GM21447 (cell line): ENCODE measurements at regions not wholly inside any gene's neighbourhood (a gene's known extent, or its start where the extent isn't known, plus 50 kb on each side); places are given as distances from the start of the nearest gene placed in this dataset.
"Not testable (repeated sequence)": the region's sequence is repeated elsewhere in the genome, so short reads cannot be mapped to it uniquely, and the experiment has no call there.

Source experiments
- ATAC-seq: cut with Tn5 transposase; IDR thresholded peaks from one replicate; pipeline ENCODE4 v1.9.1; 2021; ENCODE audit not compliant: unreplicated experiment

- ATAC-seq: not testable (repeated sequence)
Observed at GRCh38 chr3:195999176-195999575, 82.7 kb downstream of the TFRC start.

DNA sequence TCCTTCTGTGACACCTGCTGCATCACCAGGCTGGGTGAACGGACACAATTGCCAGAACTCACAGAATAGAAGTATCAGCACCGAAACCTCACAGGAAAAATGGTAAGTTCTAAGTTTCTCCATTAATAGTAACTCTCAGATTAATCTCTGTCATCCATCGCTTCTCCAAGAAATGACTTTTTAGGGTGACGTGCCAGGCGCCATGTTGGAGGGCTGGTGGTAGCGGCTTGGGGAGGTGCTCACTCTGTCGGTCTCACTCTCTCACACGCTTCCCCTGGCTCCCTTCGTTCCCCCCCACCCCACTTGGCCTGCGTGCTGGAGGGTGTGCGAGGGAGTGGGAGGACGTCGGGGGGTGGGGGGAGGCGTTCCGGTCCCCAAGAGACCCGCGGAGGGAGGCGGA is 85.6 kb downstream of the TFRC start:
- not testable (repeated sequence) for ATAC-seq

DNA sequence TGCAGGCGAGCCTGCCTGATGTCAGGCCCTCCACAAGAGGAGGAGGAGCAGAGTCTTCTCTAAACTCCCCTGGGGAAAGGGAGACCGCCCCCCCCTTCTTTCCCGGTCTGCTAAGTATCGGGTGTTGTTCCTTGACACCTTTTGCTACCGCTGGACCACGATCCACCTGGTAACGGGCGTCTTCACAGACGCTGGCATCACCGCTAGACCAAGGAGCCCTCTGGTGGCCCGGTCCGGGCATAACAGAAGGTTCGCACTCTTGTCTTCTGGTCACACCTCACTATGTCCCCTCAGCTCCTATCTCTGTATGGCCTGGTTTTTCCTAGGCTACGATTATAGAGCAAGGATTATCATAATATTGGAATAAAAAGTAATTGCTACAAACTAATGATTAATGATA is 86.0 kb upstream of the TNK2 start:
- ATAC-seq: not testable (repeated sequence)

GRCh38 chr3:195993671-195994070 is 85.3 kb upstream of the TNK2 start:
- not testable (repeated sequence) for ATAC-seq

- not testable (repeated sequence) for ATAC-seq
Observed at GRCh38 chr3:195992956-195993595, 84.7 kb upstream of the TNK2 start.

- ATAC-seq: not testable (repeated sequence)
Observed at GRCh38 chr3:195991986-195992385, 83.6 kb upstream of the TNK2 start.

DNA sequence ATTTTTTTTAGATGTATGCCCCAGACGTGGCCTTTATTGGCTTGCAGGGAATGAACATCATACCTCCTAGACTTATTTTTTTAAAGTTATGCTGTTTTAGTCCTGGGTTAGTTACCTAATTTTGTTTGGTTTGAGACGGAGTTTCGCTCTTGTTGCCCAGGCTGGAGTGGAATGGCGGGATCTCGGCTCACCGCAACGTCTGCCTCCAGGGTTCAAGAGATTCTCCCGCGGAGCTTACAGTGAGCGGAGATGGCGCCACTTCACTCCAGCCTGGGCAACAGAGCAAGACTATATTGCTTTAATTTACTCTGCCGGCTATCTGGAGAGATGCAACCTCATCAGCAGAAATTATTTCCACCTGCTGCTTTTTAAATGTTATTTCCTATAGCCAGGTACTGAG is 82.9 kb upstream of the TNK2 start:
- ATAC-seq: not testable (repeated sequence)

GRCh38 chr3:195990841-195991174 is 82.5 kb upstream of the TNK2 start:
- not testable (repeated sequence) for ATAC-seq

- ATAC-seq: peak; percentile 77
Observed at GRCh38 chr3:195989921-195990840, 81.8 kb upstream of the TNK2 start.

DNA sequence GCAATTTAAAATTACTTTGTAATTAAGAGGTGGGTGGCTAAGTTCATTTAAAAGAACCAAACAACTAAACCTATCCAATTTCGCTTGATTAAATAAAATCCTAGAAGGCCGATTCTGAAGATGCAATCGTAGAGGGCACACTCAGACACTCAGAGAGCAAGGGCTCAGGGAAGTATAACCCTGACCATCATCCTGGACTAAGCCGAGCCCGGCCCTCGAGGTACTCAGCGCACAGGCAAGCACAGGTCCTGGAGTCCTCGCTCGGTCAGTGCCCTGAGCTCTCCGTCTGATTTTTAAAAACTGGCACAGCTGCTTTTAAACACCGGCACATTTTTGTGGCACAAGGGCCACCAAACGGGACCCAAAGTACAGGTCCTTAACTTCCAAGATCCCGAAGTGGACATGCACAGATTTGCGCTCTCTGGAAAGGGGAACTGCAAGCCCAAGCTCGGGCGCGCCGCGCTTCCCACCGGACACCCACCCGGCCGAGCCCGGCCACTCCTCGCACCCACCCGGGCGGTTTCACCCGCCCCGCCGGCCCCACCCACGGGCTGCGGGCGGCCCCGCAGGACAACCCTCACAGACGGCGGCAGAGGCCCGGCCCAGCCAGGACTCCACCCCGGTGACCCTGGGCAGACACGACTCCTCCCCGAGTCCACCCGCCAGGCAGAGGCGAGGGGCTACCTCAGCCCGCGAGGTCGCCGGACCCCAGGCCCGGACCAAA is 81.0 kb upstream of the TNK2 start:
- ATAC-seq: peak; percentile 44

DNA sequence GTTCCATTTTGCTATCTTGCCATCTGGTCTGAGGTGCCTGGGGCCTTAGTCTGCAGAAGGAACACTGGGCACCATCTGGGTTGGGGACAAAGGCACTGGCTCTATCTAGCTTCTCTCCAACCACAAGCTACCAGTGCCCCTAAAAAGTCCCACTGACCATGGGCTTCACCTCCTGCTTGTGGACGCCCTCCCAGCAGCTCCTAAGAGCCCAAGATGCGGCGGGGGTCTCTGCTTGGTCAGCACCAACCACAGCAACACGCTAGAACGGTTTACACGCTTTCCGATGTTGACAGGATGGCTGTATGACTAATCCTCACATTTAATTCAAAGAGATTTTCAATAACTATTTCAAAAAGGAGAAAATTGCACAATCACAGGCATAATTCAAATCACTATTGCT is 80.4 kb upstream of the TNK2 start:
- not testable (repeated sequence) for ATAC-seq

DNA sequence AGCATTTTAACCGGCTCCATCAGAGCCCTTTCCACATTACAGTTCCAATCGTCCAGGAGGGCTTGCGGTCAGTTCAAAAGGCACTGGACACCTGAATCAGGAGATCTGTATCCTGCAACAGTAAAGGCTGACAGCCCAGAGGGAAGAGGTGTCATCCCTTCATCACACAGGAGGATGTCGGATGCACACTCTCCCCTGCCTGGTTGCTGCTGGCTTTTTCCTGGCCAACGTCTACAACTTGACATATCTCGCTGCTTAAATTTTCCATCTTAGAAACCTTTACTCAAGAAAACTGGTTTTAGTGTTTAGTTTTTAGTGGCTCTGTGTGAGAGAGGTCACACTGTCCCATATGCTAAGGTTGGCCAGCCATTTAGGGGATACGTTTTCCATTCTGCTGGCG is 78.7 kb upstream of the TNK2 start:
- not testable (repeated sequence) for ATAC-seq

DNA sequence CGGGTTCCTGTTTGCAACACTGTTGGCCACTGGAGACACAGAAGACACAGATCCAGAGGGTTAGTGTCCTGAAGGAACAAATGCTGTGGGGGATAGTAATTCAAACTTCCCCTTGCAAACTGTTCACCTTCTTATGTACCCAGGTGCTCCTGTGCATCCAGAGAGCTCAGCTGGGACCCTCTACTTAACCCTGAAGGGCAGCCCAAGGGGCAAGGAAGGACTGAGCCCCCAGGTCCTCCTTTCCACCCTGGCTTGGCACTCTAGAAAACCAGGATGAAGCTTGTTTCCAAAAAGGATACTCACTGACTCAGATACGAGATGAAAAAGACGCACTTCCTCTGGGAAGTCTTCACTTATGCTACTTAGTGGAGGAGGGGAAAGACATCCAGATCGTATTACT is 78.2 kb upstream of the TNK2 start:
- not testable (repeated sequence) for ATAC-seq

DNA sequence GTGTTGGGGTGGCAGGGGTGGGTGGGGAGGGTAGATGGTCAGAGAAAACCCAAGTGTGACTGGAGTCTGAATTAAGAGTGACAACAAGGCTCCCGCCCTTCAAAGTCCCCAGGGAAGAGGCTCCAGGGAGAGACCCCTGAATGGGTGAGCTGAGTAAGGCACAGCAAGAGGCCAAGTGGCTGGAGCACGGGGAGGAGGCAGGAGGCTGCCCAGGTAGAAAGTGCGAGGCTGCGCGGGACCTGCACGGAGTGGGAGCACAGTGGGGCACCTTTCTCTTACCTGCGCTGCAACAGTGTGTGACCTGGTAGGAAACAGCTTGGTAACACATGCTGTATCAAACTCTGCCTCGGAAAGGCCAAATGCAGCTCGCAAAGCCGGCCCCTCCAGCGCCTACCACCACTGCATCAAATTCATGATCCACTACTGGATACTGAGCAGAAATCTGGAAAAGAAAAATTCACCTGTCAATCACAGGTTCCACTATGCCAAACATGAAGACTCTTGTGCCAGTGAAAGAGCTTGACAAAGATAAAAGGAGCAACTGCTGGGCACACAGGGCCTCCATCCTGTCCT is 77.1 kb upstream of the TNK2 start:
- ATAC-seq: not testable (repeated sequence)

DNA sequence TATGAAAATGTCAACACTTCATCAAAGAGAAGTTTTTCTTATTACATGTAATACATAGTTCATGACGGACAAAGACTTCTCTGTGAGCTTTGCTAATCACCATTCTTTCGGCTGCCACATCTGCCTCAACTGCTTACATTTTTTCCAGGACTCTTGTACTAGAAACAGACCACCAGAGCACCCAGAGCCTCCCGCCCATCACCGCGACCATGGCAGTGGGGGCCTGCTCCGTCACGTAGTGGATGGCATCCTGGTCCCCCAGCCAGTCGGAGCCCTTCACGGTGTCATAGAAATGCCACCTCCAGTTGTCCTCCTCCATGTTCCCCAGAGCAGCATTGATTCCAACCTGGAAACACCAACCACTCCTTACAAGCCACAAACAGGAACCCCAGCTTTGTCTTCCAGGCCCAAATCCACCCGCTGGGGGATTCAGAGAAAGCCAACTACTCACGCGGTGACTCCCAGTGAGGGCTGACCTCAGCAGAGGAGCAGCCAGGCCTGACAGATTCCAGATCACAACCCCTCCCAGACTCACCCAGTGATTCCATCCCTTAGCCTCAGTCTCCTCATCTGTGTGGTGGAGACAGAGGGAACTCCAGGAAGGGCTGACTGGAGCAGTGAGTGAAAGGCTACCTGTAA is 76.2 kb upstream of the TNK2 start:
- ATAC-seq: not testable (repeated sequence)

DNA sequence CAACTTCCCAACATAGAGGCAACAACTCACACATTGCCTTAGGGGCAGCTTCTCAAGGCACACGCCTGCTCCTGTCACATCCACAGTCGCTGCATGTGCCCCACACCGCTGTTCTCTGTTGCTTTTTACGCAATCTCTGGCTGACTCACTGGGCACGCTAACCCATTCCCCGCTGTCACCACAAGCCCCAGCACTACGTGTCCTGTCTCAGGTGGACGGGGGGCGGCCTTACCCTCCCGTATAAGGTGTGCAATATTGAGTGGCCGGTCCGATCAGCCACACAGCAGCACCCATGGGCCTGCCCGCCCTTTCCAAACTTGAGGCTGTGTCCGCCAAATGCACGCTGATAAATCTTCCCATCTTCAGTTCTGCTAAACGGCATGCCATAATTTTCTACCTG is 75.5 kb upstream of the TNK2 start:
- not testable (repeated sequence) for ATAC-seq

GRCh38 chr3:195982754-195983153 is 74.4 kb upstream of the TNK2 start:
- not testable (repeated sequence) for ATAC-seq

DNA sequence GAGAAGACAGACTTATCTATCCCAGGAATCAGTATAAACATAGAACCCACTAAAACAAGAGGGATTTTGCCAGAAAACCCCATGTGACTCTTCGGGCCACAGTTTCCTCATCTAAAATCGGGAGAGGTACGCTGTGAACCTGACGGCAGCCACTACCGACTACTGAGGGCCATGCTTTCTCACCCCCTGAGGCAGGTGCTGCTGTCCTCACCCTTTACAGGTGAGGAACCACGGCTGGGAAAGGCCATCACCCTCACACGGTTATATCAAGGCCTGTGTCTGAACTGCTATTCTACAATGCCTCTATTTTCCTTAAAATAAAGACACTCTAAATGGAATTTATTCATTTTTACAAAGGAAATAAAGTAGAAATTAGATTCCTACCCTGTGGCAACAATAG is 73.4 kb upstream of the TNK2 start:
- ATAC-seq: not testable (repeated sequence)

DNA sequence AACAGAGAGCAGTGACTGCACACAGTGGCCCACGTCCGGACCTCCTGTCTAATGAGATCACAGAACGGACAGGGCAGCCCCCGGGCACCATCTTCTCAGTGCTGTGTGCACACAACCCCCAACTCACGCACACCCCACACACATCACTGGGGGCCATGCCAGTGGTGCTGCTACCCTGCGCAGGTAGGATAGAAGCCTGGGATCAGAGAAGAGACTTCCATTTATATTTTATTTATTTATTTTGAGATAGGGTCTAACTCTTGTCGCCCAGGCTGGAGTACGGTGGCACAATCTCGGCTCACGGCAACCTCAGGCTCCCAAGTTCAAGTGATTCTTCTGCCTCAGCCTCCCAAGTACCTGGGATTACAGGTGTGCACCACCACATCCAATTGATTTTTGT is 71.5 kb upstream of the TNK2 start:
- not testable (repeated sequence) for ATAC-seq

- ATAC-seq: not testable (repeated sequence)
Observed at GRCh38 chr3:195978585-195978984, 70.2 kb upstream of the TNK2 start.

DNA sequence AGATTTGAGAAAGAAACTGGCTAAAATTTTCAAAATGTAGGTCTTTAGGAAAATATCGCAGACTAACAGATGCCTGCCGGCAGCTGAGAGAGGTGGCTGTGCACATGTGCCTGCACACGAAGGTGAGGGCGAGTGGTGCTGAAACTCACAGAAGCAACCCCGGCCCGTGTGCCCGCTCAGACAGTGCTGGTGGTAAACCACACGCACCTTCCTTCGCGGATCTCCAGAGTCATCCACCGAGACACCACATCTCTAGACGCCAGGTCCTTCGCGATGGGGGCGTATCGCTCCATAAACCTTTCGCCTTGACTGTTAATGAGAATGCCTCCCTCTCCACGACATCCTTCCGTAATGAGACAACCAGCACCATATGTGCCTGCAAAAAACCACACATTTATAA is 68.5 kb upstream of the TNK2 start:
- not testable (repeated sequence) for ATAC-seq
